ENCODE measurements at regions not wholly inside any gene's neighbourhood (a gene's known extent, or its start where the extent isn't known, plus 50 kb on each side); places are given as distances from the start of the nearest gene placed in this dataset.

DNA sequence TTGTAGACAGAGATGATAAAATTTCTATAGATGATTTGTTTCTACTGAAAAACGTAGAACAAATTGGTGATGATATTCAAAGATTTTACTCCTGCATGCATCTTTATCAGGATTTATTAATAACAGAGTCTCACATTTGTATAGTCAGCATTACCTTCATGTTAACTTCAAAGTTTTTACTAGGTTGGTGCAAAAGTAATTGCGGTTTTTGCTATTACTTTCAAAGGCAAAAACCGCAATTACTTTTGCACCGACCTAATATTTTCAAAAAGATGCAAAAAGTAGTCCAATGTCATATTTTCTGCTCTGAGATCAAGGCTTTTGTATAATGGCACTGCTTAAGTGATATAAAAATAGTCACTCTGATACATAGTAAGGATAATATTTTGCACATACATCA is 536.4 kb upstream of the ADGRL3 start:
- Histone ChIP-seq H3K18ac (ENCODE audit: insufficient read length, low read depth, low read length) (no peak overlapping the region), H3K27me3 (ENCODE audit: insufficient read depth, low read length) (no peaks in the 10 kb centered on the region), H2BK120ac (ENCODE audit: low read depth, low read length, poor library complexity, severe bottlenecking) (no peak overlapping the region), H2BK15ac (ENCODE audit: low read depth, low read length) (no peak overlapping the region), H4K8ac (replicated peaks; ENCODE audit: insufficient read length, low read depth, low read length) (no peak overlapping the region), H2BK20ac (ENCODE audit: low read depth, low read length, poor library complexity, severe bottlenecking) (no peak overlapping the region), H3K9ac (ENCODE audit: extremely low read depth, insufficient read length, low read length) (no peak overlapping the region), H2BK12ac (ENCODE audit: insufficient read length, low read depth, low read length) (no peak overlapping the region), H4K20me1 (ENCODE audit: control insufficient read depth, insufficient read depth, insufficient read length) (no peaks in the 10 kb centered on the region), H3K4me2 (ENCODE audit: insufficient read depth, insufficient read length, low read length) (no peak overlapping the region), H3K14ac (ENCODE audit: insufficient read depth, low read length) (no peak overlapping the region), H3K79me1 (ENCODE audit: insufficient read depth, low read depth, low read length, poor library complexity, severe bottlenecking) (no peaks in the 10 kb centered on the region), H3T11ph (ENCODE audit: low read length) (no peak overlapping the region), H3K4me1 (ENCODE audit: insufficient read depth, low read length) (no peaks in the 10 kb centered on the region), H2AK5ac (ENCODE audit: insufficient read length, low read length) (no peak overlapping the region), H2BK5ac (ENCODE audit: insufficient read length, low read length) (no peak overlapping the region), H4K91ac (ENCODE audit: insufficient read length, low read depth, low read length) (no peak overlapping the region), H3K4ac (ENCODE audit: low read depth, low read length) (no peak overlapping the region), H3K23me2 (ENCODE audit: insufficient read length, low read depth, low read length, poor library complexity, severe bottlenecking) (no peaks in the 10 kb centered on the region), H3K9me3 (ENCODE audit: control insufficient read depth, low read depth, low read length) (no peaks in the 10 kb centered on the region), H2AFZ (ENCODE audit: low read length) (no peak overlapping the region), H3K23ac (ENCODE audit: insufficient read length, low read depth, low read length) (no peak overlapping the region), H3K79me2 (ENCODE audit: insufficient read depth, low read length) (no peaks in the 10 kb centered on the region), H4K5ac (ENCODE audit: insufficient read length, low read depth, low read length) (no peak overlapping the region), H3K56ac (ENCODE audit: insufficient read length, low read depth, low read length) (no peak overlapping the region), H3K27ac (ENCODE audit: insufficient read length, low read depth, low read length) (no peak overlapping the region)
- H3K4me1 Mint-ChIP-seq = no peaks in the 10 kb centered on the region
- no peak for DNase-seq
- TF ChIP-seq, protein P1, sequence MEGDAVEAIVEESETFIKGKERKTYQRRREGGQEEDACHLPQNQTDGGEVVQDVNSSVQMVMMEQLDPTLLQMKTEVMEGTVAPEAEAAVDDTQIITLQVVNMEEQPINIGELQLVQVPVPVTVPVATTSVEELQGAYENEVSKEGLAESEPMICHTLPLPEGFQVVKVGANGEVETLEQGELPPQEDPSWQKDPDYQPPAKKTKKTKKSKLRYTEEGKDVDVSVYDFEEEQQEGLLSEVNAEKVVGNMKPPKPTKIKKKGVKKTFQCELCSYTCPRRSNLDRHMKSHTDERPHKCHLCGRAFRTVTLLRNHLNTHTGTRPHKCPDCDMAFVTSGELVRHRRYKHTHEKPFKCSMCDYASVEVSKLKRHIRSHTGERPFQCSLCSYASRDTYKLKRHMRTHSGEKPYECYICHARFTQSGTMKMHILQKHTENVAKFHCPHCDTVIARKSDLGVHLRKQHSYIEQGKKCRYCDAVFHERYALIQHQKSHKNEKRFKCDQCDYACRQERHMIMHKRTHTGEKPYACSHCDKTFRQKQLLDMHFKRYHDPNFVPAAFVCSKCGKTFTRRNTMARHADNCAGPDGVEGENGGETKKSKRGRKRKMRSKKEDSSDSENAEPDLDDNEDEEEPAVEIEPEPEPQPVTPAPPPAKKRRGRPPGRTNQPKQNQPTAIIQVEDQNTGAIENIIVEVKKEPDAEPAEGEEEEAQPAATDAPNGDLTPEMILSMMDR (conservative IDR thresholded peaks at IDR 0.05) = no peak
- WGBS (ENCODE audit: extremely low coverage, insufficient read length, low lambda C conversion rate) = no CpG with 5 or more reads among the region's 4 CpGs
- H3K4me3 Mint-ChIP-seq = no peak overlapping the region
- peaks cover 2 to 5% of the 10 kb centered on the region in 2 experiments; a peak in 3 of 5 replicates for H3K9me3 Mint-ChIP-seq
- H3K27ac Mint-ChIP-seq = no peak overlapping the region
- H3K36me3 Mint-ChIP-seq (ENCODE audit: insufficient read depth in 1 of 3, low read depth in 3 of 3) = no peaks in the 10 kb centered on the region; a peak in 1 of 7 replicates
- no peaks in the 10 kb centered on the region; the same call in 1 of the 2 replicates for H3K27me3 Mint-ChIP-seq (ENCODE audit: low read depth)

All from H9 (cell line).